ENCODE measurements at regions not wholly inside any gene's neighbourhood (a gene's known extent, or its start where the extent isn't known, plus 50 kb on each side); places are given as distances from the start of the nearest gene placed in this dataset.

DNA sequence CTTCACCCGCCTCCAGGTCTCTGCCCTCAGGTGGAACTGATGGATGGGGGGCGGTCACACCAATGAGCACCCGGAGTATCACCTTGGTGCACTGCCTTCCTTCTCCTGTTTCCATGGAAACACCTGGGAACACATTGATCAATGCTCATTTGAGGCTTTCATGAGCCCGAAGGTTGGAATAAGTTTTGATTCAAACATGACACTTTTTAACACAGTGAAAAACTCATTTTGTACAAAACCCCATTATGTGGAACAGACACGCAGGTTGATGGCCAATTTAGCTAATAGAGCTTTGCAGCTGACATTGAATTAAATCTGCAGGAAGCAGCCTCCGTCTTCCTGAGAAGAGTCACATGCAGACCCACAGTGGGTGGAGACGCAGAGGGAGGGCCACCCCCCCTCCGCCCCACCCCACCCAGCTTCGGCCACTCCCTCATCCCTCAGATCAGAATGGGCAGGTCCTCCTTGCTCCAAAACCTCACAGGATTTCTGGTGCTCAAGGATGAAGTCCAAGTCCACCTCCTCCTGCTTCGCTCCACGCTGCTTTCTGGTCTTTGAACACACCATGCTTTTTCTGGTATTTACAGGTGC lies 96.0 kb upstream of the MYCN start:
- no peak overlapping the region for H3K4me3 ChIP-seq
- ATAC-seq (ENCODE audit: insufficient number of reproducible peaks, low FRiP score, low read depth) (no peak), DNase-seq (ENCODE audit: low spot score) (no peak)
- no peaks in the 10 kb centered on the region for H3K36me3 ChIP-seq
- no peak overlapping the region for H3K27ac ChIP-seq
- TF ChIP-seq, protein P1, sequence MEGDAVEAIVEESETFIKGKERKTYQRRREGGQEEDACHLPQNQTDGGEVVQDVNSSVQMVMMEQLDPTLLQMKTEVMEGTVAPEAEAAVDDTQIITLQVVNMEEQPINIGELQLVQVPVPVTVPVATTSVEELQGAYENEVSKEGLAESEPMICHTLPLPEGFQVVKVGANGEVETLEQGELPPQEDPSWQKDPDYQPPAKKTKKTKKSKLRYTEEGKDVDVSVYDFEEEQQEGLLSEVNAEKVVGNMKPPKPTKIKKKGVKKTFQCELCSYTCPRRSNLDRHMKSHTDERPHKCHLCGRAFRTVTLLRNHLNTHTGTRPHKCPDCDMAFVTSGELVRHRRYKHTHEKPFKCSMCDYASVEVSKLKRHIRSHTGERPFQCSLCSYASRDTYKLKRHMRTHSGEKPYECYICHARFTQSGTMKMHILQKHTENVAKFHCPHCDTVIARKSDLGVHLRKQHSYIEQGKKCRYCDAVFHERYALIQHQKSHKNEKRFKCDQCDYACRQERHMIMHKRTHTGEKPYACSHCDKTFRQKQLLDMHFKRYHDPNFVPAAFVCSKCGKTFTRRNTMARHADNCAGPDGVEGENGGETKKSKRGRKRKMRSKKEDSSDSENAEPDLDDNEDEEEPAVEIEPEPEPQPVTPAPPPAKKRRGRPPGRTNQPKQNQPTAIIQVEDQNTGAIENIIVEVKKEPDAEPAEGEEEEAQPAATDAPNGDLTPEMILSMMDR (IDR thresholded peaks at IDR 0.05) = no peak
- H3K4me1 ChIP-seq (ENCODE audit: control insufficient read depth in 1 of 2, low read depth in 2 of 2) = no peaks in the 10 kb centered on the region
- H3K9me3 ChIP-seq = no peaks in the 10 kb centered on the region
- no peaks in the 10 kb centered on the region for H3K27me3 ChIP-seq (replicated peaks; ENCODE audit: insufficient read depth)

DNA sequence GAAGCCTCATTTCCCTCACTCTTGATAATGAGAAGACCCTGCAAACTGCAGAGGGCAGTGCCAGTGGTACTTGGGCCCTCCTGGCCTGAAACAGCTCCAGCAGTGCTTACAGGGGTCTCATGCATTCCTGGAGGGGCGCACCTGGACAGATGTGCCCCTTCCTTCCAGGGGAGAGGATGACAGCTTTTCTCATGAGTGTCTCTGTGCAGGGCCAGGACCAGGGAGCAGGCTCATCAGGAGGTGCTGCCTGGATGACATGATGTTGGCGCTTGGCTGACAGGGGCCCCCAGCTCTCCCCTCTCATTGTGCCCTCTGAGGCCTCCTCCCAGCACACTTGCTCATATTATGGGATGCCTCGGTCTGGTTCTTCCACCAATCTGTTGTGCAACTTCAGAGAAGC lies 95.1 kb upstream of the MYCN start:
- TF ChIP-seq, protein P1 (IDR thresholded peaks at IDR 0.05) = no peak
- Histone ChIP-seq H3K9me3 (no peaks in the 10 kb centered on the region), H3K36me3 (no peaks in the 10 kb centered on the region), H3K4me1 (ENCODE audit: control insufficient read depth in 1 of 2, low read depth in 2 of 2) (no peaks in the 10 kb centered on the region), H3K27me3 (replicated peaks; ENCODE audit: insufficient read depth) (no peaks in the 10 kb centered on the region), H3K27ac (no peak overlapping the region), H3K4me3 (no peak overlapping the region)
- DNase-seq (ENCODE audit: low spot score) (no peak), ATAC-seq (ENCODE audit: insufficient number of reproducible peaks, low FRiP score, low read depth) (no peak)

DNA sequence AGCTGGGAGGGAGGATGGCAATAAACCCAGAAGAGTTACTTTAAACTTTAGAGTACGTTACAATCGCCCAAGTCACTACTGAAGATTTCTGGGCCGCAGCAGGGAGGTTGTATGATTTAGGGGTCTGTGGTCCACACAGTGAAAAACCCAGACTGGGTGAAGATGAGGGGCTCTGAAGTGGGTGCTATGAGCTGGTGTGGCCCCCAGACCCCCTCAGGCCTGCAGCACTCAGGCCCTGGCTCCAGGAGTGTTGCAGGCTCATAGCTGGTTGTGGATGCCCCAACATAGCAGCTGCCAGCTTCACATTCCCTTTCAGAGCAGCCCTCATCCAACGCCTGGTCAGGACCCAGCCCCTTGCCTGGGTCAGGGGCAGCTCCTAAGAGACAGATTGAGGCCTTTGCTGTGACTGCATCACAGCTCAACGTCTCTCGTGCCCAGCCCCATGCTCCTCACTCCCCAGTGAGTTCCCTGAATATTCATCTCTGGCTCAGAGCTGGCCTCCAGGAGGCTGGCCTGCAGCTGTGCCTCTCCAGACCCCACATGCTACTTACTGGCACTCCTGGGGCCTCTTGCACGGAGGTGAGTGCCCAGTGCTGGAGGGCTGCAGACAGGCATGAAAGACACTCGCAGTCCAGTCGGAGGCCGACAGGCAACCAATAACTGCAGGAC lies 94.5 kb upstream of the MYCN start:
- Histone ChIP-seq H3K27ac (no peak overlapping the region), H3K36me3 (no peaks in the 10 kb centered on the region), H3K9me3 (no peaks in the 10 kb centered on the region), H3K4me1 (ENCODE audit: control insufficient read depth in 1 of 2, low read depth in 2 of 2) (no peaks in the 10 kb centered on the region), H3K27me3 (replicated peaks; ENCODE audit: insufficient read depth) (no peaks in the 10 kb centered on the region), H3K4me3 (no peak overlapping the region)
- no peak for ATAC-seq (ENCODE audit: insufficient number of reproducible peaks, low FRiP score, low read depth)
- TF ChIP-seq, protein P1 (IDR thresholded peaks at IDR 0.05) = no peak
- DNase-seq (ENCODE audit: low spot score) = no peak

DNA sequence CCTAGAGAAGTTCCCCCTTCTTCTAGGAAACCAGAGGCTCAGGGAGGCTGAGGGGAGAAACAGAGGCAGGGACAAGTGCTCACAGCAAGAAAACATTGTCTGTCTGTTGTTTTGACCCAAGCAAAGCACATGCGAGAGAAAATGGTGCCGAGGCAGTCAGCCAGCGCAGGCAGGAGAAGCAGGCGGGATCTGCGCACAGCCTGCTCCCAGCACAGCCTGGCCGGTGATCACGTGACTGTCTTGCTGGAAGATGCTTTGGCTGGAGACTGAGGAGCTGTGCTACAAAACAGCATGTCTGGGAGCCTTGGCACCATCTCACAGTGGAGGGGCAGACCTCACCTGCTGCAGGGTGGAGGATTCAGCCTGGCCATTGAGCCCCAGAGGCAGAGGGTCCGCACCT lies 93.7 kb upstream of the MYCN start:
- ATAC-seq (ENCODE audit: insufficient number of reproducible peaks, low FRiP score, low read depth) (no peak), DNase-seq (ENCODE audit: low spot score) (no peak)
- H3K9me3 ChIP-seq = no peaks in the 10 kb centered on the region
- no peak overlapping the region for H3K27ac ChIP-seq
- no peaks in the 10 kb centered on the region for H3K27me3 ChIP-seq (replicated peaks; ENCODE audit: insufficient read depth)
- H3K36me3 ChIP-seq = no peaks in the 10 kb centered on the region
- TF ChIP-seq, protein P1 (IDR thresholded peaks at IDR 0.05) = no peak
- H3K4me3 ChIP-seq = no peak overlapping the region
- no peaks in the 10 kb centered on the region for H3K4me1 ChIP-seq (ENCODE audit: control insufficient read depth in 1 of 2, low read depth in 2 of 2)

DNA sequence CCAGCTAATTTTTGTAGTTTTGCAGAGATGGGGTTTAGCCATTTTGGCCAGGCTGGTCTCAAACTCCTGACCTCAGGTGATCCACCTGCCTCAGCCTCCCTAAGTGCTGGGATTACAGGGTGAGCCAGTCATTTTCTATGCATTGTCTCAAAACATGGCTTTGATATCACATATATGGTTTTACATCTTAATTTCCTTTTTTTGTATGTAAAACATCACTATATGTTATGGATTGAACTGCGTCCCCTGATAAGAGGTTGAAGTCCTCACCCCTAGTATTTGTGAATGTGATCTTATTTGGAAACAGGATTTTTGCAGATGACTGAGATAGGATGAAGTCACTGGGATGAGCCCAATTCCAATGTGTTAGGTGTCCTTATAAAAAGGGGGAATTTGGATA lies 89.8 kb upstream of the MYCN start:
- TF ChIP-seq, protein P1 (IDR thresholded peaks at IDR 0.05) = no peak
- H3K27me3 ChIP-seq (replicated peaks; ENCODE audit: insufficient read depth) = no peaks in the 10 kb centered on the region
- no peak overlapping the region for H3K27ac ChIP-seq
- ATAC-seq (ENCODE audit: insufficient number of reproducible peaks, low FRiP score, low read depth) = no peak
- no peak for DNase-seq (ENCODE audit: low spot score)
- no peak overlapping the region for H3K4me3 ChIP-seq
- no peaks in the 10 kb centered on the region for H3K4me1 ChIP-seq (ENCODE audit: control insufficient read depth in 1 of 2, low read depth in 2 of 2)
- H3K9me3 ChIP-seq = no peaks in the 10 kb centered on the region
- no peaks in the 10 kb centered on the region for H3K36me3 ChIP-seq

All from thoracic aorta (tissue), 2 donors.